GM18511 (cell line): ENCODE measurements at regions not wholly inside any gene's neighbourhood (a gene's known extent, or its start where the extent isn't known, plus 50 kb on each side); places are given as distances from the start of the nearest gene placed in this dataset.

ENCODE experiments used
- ATAC-seq: cut with Tn5 transposase; IDR thresholded peaks from one replicate; pipeline ENCODE4 v1.9.1; 2021; ENCODE audit warnings: mild to moderate bottlenecking, moderate library complexity; ENCODE audit not compliant: unreplicated experiment

- ATAC-seq: no peak
Measured at GRCh38 chr20:63060057-63060991, 53.6 kb upstream of the BHLHE23 start.

DNA sequence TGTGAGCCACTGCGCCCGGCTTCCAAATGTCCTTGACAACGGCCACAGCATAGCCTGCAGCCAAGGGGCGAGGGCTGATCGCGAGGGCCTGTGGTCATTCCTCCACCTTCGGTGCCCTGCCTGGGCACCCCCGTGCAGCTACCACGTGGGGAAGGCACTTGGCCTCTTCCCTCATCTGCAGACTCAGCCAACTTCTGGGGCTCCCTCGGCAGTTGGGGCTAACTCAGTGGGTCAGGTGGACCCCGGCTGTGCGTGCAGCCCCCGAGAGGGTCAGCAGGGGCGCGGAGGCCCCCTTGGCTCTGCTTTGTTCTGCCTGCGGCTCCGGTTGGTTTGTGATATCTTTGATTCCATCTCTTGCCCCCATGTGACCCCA, 52.9 kb upstream of the BHLHE23 start:
- ATAC-seq: no peak

DNA sequence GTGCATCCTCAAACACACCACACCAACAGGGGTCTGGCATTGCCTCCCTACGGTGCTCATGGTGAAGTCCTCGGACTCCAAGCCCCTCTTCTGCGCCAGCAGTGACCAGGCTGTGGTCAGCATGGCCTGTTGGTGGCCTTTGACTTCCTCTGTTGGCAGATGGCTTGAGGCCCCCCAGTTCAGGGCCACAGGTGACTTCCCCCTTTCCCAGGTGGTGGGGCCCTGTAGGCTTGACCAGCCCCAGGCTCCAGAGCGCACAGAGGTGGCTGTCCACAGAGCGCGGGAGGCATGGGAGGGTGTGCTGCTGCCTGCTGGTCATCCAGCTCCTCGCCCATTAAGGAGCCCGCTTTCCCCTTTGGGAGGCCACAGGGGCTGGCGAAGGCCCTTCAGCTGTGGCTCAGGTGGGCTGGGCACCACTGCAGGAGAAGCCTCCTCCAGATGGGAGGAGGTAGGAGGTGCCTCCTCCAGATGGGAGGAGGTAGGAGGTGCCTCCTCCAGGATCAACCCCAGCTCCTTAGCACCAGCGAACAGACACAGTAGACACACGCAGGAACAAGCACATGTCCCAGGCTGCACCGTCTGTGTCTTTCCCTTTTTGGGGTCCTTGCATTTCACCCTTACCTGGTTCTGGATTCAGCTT, 52.1 kb upstream of the BHLHE23 start:
- ATAC-seq: no peak

DNA sequence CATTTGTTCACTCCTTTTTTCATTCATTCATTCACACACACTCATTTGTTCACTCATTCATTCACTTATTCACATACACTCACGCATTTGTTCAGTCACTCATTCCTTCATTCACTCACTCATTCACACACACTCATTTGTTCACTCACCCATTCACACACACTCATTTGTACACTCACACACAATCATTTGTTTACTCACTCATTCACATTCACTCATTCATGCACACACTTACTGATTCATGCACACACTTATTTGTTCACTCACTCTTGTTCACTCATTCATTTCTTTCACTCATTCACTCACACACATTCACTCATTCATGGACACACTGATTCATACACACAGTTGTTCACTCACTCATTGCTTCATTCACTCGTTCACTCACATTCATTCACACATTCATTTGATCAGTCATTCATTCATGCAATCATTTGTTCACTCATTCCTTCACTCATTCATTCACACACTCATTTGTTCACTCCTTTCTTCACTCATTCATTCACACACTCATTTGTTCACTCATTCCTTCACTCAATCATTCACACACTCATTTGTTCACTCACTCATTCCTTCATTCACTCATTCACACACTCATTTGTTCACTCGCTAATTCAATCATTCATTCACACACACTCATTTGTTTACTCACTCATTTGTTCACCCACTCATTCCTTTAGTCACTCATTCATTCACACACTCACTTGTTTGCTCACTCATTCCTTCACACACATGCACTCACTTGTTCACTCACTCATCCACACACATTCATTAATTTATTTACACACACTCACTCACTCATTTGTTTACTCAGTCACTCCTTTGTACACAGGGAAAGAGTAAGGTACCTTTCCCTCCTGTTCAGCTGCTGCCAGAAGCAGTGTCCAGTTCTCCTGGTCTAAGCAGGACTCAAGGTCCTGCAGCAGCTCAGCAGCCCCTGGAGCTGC, 50.7 kb upstream of the BHLHE23 start:
- no peak for ATAC-seq

- ATAC-seq: no peak
Measured at GRCh38 chr20:63056236-63057170, 49.7 kb upstream of the BHLHE23 start.
